Inflammatory macrophage treated with lipopolysaccharide for 1 hour (primary cell): ENCODE measurements at regions not wholly inside any gene's neighbourhood (a gene's known extent, or its start where the extent isn't known, plus 50 kb on each side); places are given as distances from the start of the nearest gene placed in this dataset.

ENCODE experiments used
- DNase-seq, 2 donors: peaks; one replicate each; pipeline ENCODE4 v3.0.0-alpha.2; 2020 to 2022

GRCh38 chr3:67858492-67858891 is 204.1 kb upstream of the SUCLG2 start:
- DNase-seq: peak in 1 of 2 donors; percentile 2

- no peak for DNase-seq
Measured at GRCh38 chr3:67856718-67857117, 202.3 kb upstream of the SUCLG2 start.

DNA sequence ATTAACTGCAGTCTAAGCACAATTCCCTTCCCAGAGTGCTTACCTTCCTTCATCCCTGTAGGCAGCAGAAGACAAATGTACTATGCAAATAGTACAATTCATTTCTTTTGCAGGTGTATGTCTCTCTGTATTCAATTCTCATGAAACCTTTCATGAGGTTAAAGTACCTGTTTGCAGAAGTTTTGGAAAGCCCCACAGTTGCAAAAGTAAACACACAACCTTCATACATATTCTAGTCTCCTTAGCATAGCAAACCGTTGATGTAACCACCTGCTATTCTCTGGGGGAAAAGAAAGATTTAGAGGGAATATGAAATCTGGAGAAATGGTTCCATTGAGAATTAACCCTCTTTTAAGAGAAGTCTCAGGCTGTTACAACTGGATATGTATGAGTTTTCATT is 200.3 kb upstream of the SUCLG2 start:
- no peak for DNase-seq

GRCh38 chr3:67853520-67853919 is 199.1 kb upstream of the SUCLG2 start:
- no peak for DNase-seq

DNA sequence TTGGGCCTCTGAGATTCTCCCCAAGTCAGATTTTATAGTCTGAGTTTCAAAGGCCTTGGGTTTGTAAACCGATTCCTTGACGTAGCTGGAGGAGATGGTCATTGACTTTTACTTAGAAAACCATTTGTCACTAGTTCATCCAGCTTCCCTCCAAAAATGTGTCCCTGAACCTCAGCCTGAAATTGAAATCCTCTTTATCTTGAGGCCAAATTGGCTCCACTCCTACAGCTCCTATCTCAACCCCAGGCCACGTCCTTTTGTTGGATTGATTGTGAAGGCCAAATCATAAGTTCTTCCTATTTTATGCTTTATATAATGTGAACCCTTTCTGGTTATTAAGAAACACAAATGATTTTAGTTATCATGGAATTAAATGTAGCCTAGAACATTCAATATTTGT is 193.9 kb upstream of the SUCLG2 start:
- DNase-seq: no peak

GRCh38 chr3:67846166-67846565 is 191.8 kb upstream of the SUCLG2 start:
- no peak for DNase-seq

DNA sequence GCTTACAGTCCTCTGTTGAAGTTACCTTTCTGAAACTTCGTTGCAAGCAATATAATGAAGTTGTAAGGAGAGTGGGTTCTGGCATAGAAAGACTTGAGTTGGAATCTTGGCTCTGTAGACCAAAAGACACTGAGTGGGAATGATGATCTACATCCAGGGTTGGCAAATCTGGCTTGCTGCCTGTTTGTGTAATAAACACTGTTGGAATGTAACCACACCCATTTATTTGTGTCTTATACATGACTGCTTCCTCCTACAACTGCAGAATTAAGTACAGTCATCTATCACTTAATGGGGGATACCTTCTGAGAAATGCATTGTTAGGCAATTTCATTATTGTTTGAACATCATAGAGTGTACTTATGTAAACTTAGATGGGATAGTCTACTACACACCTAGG is 178.4 kb upstream of the SUCLG2 start:
- DNase-seq: no peak

DNA sequence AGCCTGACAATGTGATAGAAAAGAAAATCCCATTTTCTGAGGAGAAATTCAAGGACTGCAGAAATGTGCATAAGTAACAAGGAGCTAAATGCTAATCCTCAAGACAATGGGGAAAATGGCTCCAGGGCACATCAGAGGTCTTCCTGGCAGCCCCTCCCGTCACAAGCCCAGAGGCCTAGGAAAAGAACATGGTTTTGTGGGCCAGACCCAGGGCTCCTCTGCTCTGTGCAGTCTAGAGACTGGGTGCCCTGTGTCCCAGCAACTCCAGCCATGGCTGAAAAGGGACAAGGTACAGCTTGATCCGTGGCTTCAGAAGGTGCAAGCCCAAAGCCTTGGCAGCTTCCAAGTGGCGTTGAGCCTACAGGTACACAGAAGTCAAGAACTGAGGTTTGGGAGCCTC is 176.8 kb upstream of the SUCLG2 start:
- DNase-seq: no peak

DNA sequence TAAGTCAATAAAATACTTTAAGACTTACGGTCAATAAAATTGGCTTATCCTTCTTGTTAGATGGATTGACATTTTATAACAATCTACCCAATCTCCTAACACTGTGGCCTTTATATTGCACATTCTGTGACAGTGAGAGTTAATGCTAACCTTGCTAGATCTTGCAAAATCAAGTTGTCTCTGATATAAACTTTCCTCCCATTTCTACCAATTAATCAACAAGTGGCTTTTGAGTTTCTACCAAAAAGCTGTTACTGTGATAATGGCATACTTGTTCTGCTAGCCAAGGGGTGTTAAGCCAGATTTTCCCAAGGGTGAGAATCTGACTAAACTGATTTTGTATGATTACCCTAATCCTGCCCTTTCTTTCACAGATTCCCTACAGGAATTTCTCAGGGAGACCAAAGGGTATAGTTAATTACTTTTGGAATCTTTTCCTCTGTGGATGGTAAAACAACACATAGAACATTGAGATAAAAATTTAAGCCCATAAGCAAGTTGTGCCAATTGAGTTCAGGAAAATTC is 174.1 kb upstream of the SUCLG2 start:
- DNase-seq: no peak

DNA sequence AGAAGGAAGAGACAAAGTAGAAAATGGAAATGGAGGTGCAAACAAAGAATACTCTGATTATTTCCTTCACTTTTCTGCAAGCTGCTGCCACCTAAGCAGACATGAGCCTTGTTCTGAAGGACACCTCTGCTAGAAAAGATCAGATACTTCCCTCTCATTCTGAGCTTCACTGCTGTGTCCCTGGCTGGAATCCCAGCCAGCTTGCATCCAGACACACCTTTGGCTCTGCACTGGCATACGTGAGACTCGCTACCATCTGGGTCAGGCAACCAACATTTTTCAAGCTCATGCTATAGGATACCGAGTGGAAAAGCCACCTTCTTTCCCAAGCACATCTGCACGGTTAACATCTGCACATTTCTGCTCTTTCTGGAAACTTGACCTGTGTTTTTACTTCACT is 166.7 kb upstream of the SUCLG2 start:
- DNase-seq: no peak

DNA sequence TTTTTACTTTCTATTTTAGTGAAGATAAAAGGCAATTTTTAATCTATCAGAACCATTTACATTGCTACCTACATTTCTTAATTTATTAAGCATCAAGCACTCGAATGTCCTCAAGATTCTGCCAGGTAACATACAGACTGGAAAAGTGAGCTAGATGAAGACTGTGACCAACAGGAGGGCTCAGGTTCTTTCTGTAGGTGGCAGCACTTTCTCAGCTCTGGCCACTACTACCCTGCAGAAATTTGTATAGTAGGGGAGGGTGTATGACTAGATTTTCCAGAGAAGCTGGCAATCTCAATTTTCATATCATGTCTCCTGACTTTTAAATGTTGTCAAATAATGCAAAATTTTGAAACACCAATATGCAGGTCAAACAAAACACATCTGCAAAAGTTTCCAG is 165.0 kb upstream of the SUCLG2 start:
- DNase-seq: no peak

DNA sequence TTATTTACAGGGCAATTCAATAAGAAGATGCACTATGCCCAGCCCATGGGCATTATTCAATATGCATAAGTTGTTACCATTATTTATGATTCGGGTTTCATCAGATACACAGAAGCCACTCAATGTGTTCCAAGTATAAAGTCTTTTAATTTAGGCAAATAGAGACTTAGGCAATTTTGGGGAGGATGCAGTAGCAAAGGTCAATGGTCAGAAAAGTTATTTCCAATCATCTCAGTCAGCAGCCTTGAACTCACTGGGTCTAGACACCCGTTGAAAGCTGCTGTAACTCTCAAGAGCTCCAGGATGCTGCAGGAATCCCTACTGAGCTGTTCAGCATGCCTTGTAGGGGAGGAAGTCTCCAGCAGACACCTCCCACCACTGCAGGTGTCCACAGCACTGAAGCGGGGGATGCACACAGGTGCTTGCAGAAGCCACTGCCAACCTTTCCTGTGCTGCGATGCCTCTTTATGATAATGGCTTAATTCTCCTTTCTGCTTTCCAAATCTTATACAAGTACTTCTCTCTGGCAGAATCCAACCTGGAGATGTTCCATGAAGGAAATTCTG is 155.0 kb upstream of the SUCLG2 start:
- no peak for DNase-seq

DNA sequence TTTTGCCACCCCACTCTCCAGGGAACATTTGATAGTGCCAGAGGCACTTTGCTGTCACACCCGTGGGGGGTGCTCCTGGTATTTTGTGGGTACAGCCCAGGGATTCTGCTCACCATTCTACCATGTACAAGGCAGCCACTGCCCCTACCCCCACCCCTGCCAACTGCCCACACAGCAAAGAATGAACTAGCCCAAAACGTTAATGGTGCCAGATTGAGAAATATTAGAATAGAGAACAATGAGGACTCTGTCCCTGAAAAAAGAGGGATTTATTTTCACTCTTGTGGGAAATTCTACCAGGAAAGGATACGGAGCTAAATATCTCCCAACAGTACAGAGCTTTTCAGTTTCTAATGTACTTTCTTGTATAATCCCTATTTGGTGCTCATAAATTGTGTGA is 154.5 kb upstream of the SUCLG2 start:
- no peak for DNase-seq

DNA sequence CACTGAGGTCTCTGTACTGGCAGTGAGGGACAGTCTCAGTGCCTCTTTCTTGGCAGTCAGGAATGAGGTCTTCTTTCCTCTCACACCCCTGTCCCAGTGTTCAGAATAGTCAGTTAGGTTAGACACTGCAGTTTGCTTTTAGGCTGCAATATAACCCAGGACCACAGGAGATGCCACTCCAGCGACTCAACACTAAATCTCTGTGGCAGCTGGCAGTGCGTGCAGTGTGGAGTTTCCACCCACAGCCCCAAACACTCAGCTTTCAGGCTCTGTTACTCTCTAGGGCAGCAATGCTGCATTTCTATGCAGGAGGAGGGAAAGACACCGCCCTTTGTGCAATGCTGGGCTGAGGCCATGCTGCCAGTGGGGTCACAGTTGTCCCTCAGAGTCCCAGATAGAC is 150.2 kb upstream of the SUCLG2 start:
- DNase-seq: no peak

GRCh38 chr3:67804089-67804488 is 149.7 kb upstream of the SUCLG2 start:
- DNase-seq: no peak

DNA sequence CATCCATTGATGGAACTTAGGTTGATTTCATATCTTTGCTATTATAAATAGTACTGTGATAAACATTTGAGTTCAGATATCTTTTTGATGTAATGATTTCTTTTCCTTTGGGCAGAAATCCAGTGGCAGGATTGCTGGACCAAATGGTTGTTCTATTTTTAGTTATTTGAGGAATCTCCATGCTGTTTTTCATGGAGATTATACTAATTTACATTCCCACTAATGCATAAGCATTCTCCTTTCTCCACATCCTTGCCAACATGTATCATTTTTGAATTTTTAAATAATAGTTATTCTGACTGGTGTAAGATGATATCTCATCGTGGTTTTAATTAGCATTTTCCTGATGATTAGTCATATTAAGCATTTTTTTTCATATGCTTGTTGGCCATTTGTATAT is 144.0 kb upstream of the SUCLG2 start:
- DNase-seq: no peak

DNA sequence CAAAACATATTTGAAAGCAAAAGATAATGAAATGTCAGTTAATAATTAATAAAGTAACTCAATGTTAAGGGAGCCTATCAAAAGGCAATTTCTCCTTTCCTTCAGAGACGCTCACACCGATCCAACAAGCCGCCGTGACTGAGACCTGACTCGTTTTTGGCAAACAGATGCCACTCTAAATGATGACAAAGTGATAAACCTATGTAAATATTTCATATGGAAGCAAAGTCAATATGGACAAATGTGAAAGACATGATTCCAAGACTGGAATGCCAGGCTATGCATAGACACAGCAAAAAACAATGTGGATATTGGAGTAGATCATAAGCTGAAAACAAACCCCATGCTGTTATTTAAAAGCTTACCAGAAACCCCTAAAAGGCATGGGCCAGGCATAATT is 137.2 kb upstream of the SUCLG2 start:
- no peak for DNase-seq

- peak; percentile 21 to 59 for DNase-seq
Measured at GRCh38 chr3:67790043-67790442, 135.6 kb upstream of the SUCLG2 start.

GRCh38 chr3:67788396-67788795 is 134.0 kb upstream of the SUCLG2 start:
- DNase-seq: no peak

- DNase-seq: no peak
Measured at GRCh38 chr3:67783281-67784250, 129.2 kb upstream of the SUCLG2 start.

DNA sequence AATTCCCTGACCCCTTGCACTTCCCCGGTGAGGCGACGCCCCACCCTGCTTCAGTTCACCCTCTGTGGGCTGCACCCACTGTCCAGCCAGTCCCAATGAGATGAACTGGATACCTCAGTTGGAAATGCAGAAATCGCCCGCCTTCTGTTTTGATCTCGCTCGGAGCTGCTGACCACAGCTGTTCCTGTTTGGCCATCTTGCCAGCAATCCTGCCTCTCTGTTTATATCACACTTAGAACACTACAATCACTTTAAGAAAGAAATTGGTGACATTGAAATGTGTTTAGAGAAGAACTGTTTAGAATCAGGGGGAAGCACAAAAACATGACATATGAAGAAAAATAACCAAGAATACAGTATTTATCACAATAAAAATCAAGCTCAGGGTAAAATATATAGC is 127.5 kb upstream of the SUCLG2 start:
- no peak for DNase-seq

DNA sequence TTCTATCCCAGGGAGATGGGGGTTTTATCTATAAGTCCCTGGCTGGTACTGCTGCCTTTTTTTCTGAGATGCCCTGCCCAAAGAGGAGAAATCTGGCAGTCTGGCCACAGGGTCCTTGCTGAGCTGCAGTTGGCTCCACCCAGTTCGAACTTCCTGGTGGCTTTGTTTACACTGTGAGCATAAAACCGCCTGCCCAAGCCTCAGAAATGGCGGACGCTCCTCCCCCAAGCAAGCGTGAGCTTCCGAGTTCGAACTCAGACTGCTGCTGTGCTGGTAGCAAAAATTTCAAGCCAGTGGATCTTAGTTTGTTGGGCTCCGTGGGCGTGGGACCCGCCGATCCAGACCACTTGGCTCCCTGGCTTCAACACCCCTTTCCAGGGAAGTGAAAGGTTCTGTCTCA is 126.8 kb upstream of the SUCLG2 start:
- DNase-seq: no peak

DNA sequence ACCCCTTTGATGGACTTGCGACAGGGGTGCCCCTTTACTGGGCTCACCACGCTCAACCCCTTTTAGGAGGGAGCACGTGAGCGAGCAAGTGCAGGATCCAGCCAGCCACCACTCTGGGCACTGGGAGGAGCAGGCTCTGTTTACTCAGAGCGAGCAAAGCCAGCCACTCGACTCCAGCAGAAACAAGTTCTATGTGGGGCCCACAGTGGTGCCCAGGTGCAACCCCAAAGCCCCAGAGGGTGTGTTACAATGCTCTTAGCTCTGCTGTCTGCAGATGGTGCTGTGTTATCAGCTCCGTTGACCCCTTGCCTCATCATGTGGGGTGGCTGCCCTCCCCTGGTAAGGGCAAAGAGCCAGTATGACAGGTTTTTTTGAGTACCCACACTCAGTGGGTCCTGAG is 120.3 kb upstream of the SUCLG2 start:
- DNase-seq: no peak

GRCh38 chr3:67765575-67765974 is 111.2 kb upstream of the SUCLG2 start:
- DNase-seq: no peak
